ENCODE measurements at regions not wholly inside any gene's neighbourhood (a gene's known extent, or its start where the extent isn't known, plus 50 kb on each side); places are given as distances from the start of the nearest gene placed in this dataset.

DNA sequence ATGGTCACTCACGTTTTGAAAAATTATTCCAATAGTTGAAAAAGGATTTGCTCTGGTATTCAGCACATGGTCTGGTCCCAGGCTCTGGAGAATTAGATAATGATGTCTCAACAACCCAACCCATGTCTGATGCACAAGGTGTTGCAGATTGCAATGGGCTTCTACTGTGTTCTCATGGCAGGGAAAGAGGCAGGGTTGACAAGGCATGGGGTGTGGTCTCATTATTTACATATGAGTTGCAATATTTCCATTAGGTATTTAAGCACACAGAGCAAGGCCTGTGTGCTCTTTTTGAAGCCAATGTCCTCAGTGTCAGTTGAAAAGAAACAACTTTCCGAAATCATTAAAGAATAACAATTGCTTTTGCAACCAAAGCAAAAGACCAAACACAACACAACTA, 381.9 kb upstream of the PBX1 start:
- Mint-ChIP-seq H3K36me3 (no peaks in the 10 kb centered on the region), H3K9me3 (peaks cover 2 to 10% (median 7%) of the 10 kb centered on the region in 3 donors), H3K27me3 (no peaks in the 10 kb centered on the region), H3K27ac (no peak overlapping the region), H3K4me1 (peaks cover 0 to 2% (median 0%) of the 10 kb centered on the region in 3 donors), H3K4me3 (no peak overlapping the region)

DNA sequence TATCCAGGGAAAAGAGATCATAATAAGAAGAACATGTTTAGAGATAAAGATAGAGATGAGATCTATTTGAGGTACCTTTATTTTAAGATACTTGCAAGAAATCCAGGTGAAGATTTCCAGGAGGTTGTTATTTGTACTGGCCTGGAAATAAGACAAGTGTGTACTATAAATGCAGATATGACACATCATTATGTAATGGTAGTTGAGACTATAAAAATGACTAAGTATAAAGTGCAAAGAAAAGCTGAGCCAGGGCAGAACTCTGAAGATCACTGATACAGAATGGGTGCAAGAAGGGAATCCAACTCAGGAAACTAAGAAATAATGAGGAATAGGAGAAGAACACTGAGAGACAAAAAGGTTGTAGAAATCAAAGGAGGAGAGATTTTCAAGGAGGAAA, 378.2 kb upstream of the PBX1 start:
- Mint-ChIP-seq H3K27ac (no peak overlapping the region), H3K4me1 (peaks cover 0 to 2% (median 0%) of the 10 kb centered on the region in 3 donors), H3K36me3 (no peaks in the 10 kb centered on the region), H3K27me3 (no peaks in the 10 kb centered on the region), H3K4me3 (no peak overlapping the region), H3K9me3 (peaks cover 3 to 13% (median 7%) of the 10 kb centered on the region in 3 donors)

DNA sequence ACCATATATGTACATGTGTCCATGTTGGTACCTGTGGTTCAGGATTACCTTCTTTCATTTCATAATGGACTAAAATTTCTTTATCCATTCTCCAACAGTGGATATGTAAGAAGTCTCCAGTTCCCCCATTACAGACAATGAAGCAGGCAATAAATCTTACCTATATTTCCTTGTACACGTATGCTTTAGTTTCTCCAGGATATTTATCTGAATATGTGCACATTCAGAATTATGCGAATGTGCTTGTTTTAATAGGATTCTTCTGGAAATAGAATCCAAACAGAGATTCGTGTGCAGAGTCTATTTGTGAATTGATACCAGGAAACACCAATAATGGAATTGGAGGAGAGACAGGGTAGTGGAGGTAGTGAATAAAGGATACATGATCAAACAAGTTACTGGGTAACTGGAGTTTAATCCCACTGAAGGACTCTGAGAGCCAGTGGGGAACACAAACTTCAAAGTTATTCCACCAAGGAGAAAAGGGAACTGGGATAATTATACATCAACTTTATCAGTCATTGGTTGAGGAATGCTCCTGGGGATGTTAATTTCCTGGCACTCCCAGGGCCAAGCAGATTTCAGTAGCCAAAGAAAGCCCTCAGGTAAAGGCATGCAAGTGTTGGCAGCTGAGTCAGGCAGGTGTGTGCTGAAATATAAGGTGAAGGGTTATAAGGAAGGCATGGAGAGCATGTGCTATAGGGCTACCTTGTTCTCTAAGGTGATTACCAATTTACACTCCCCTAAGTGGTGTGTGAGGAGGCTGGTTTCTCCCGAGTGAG, 374.9 kb upstream of the PBX1 start:
- no peaks in the 10 kb centered on the region for H3K36me3 Mint-ChIP-seq
- no peak overlapping the region for H3K4me3 Mint-ChIP-seq
- H3K4me1 Mint-ChIP-seq: peaks cover 0 to 2% (median 0%) of the 10 kb centered on the region in 3 donors
- H3K9me3 Mint-ChIP-seq: peaks cover 3 to 9% (median 4%) of the 10 kb centered on the region in 3 donors
- peaks cover 3% of the 10 kb centered on the region for H3K27me3 Mint-ChIP-seq
- H3K27ac Mint-ChIP-seq: no peak overlapping the region

DNA sequence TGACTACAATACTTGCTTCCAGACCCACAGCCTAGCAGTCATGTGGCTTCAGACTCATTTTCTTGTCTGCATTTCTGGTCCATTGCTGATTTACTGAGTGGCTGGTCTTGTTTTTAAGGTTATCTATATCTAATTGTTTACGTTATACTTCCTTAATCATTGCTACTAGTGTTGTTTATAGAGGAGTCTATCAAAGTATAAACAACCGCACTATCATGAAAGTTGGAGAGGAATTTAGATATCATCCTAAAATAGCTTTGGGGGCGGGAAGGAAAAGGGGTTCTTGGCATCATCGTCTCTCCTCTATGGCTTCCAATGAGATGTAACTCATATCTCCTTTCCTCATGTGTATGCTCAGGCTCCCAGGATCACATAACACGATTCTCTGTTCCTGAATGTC, 372.1 kb upstream of the PBX1 start:
- Mint-ChIP-seq H3K9me3 (peaks cover 2 to 9% (median 3%) of the 10 kb centered on the region in 3 donors), H3K27me3 (peaks cover 3% of the 10 kb centered on the region), H3K36me3 (no peaks in the 10 kb centered on the region), H3K27ac (no peak overlapping the region), H3K4me1 (peaks cover 0 to 2% (median 0%) of the 10 kb centered on the region in 3 donors), H3K4me3 (no peak overlapping the region)

DNA sequence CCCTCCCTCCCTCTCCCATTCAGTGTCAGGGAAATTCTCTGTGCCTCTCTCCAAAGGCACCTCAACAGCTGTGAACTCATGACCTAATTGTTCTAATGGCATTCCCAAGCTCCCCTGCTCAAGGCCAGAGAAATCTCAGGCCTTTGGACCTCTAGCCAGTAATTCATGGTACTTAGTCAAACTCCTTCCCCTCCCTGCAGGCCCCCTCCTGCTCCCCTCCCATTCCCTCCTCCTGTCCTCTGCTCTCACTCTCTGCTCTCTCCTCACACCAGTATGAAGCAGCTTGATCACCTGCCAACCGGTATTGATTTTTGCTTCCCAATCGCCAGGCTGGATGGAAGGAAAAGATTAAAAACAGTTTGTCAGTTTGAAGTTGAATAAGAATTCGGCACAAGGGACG, 370.5 kb upstream of the PBX1 start:
- H3K36me3 Mint-ChIP-seq: no peaks in the 10 kb centered on the region
- H3K27me3 Mint-ChIP-seq: peaks cover 3% of the 10 kb centered on the region
- no peak overlapping the region for H3K27ac Mint-ChIP-seq

DNA sequence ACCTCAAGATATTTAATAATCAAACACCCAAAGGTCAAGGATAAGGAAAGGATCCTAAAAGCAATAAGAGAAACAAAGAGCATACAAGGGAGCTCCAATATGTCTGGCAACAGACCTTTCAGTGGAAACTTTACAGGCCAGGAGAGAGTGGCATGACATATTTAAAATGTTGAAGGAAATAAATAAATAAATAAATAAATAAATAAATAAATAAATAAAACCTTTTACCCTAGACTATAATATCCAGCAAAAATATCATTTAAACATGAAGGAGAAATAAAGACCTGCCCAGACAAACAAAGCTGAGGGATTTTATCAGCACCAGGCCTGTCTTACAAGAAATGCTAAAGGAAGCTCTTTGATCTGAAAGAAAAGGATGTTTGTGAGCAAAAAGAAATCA, 367.8 kb upstream of the PBX1 start:
- Mint-ChIP-seq H3K27me3 (peaks cover 3% of the 10 kb centered on the region), H3K4me3 (no peak overlapping the region), H3K9me3 (peaks cover 5 to 9% (median 8%) of the 10 kb centered on the region in 3 donors), H3K27ac (no peak overlapping the region), H3K36me3 (no peaks in the 10 kb centered on the region), H3K4me1 (peaks cover 0 to 2% (median 0%) of the 10 kb centered on the region in 3 donors)

More for the DNA sequence above, 370.5 kb upstream of the PBX1 start:
- Mint-ChIP-seq H3K4me1 (peaks cover 0 to 2% (median 0%) of the 10 kb centered on the region in 3 donors), H3K9me3 (peaks cover 2 to 10% (median 7%) of the 10 kb centered on the region in 3 donors), H3K4me3 (no peak overlapping the region)

DNA sequence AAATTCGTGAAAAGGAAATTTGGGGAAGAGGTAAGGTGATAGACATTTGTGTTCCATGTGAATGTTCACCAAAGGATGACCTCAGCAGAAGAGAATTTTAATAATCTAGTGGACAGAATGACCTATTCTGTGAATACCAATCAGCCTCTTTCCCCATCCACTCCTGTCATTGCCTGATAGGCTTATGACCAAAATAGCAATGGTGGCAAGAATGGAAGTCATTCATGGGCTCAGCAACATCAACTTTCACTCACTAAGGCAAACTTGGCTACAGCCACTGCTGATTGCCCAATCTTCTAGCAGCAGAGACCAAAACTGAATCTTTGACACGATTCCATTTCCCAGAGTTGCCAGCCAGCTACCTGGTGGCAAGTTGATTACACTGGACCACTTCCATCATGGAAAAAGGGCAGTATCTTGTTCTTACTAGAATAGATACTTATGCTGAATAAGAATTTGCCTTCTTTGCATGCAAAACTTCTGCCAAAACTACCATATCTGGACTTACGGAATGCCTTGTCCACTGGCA, 348.7 kb upstream of the PBX1 start:
- Mint-ChIP-seq H3K4me1 (no peaks in the 10 kb centered on the region), H3K36me3 (no peaks in the 10 kb centered on the region), H3K9me3 (peaks cover 0 to 2% (median under 1%) of the 10 kb centered on the region in 3 donors), H3K27me3 (no peaks in the 10 kb centered on the region), H3K4me3 (no peak overlapping the region), H3K27ac (no peak overlapping the region)

DNA sequence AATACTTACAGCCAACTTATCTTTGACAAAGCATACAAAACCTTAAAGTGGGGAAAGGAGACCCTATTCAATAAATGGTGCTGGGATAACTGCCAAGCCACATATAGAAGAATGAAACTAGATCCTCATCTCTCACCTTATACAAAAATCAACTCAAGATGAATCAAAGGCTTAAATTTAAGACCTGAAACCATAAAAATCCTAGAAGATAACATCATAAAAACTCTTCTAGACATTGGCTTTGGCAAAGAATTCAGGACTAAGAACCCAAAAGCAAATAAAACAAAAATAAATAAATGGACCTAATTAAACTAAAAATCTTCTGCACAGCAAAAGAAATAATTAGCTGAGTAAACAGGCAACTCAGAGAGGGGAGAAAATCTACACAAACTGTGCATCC, 335.6 kb upstream of the PBX1 start:
- Mint-ChIP-seq H3K36me3 (no peaks in the 10 kb centered on the region), H3K27me3 (no peaks in the 10 kb centered on the region), H3K27ac (no peak overlapping the region), H3K9me3 (peaks cover 2 to 13% (median 7%) of the 10 kb centered on the region in 3 donors), H3K4me3 (no peak overlapping the region), H3K4me1 (no peaks in the 10 kb centered on the region)

DNA sequence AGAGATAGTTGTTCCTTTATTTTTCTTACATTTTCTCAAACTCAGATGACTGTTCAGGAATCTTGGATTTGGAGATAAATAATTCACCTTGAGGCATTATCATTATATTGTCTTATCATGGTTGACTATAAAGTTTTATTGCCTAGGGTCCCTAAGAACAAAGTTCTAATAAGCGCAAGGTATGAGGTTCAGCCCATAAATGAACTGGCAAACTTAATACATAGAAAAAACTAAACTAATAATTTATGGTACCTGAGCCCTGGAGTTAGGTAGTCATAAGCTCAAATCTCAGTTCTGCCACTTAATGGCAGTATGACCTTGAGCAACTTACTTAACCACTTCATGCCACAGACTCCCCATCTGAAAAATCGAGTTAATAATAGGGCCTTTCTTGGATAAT, 334.0 kb upstream of the PBX1 start:
- no peaks in the 10 kb centered on the region for H3K36me3 Mint-ChIP-seq
- H3K4me1 Mint-ChIP-seq: no peaks in the 10 kb centered on the region
- H3K27ac Mint-ChIP-seq: no peak overlapping the region
- no peak overlapping the region for H3K4me3 Mint-ChIP-seq
- peaks cover 2 to 13% (median 7%) of the 10 kb centered on the region in 3 donors for H3K9me3 Mint-ChIP-seq
- no peaks in the 10 kb centered on the region for H3K27me3 Mint-ChIP-seq

DNA sequence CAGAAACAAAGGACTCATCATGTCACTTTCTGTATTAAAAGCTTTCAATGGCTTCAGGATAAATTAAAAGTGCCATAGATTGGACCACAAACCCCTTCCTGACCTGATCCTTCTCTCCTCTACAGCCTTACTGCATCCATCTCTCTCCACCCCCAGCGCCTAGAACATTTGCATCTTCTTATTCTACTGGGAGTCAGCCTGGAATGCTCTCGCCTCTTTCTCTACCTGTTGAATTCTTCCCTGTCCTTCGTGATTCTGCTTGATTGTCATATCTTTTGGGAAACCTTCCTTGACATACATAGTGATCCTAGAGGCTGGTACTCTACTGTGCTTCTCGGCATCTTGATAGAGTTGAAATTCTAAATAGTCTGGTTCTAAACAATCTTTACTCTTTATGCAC, 332.0 kb upstream of the PBX1 start:
- Mint-ChIP-seq H3K27ac (no peak overlapping the region), H3K27me3 (no peaks in the 10 kb centered on the region), H3K4me3 (no peak overlapping the region), H3K36me3 (no peaks in the 10 kb centered on the region), H3K9me3 (peaks cover 2 to 16% (median 7%) of the 10 kb centered on the region in 3 donors), H3K4me1 (no peaks in the 10 kb centered on the region)

DNA sequence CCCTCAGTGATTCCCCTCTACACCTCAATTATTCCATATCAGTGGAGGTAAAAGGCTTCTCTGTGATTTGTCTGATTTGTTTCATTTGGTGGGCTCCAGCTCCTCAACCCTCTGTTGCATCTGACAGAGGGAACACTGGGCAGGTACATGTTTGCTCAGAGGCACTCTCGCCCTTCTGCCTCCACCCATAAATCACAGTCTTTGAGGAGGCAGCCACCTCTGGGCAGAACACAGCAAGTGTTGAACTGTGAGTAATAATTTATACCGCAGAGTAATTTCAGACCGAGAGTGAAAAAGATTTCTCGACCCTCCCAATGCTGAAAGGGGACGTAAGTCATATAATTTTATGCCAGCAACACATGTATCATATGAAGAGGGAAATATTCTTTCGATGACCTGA, 330.1 kb upstream of the PBX1 start:
- Mint-ChIP-seq H3K27me3 (no peaks in the 10 kb centered on the region), H3K27ac (no peak overlapping the region), H3K36me3 (no peaks in the 10 kb centered on the region), H3K9me3 (peaks cover 0 to 16% (median 7%) of the 10 kb centered on the region in 3 donors), H3K4me3 (no peak overlapping the region), H3K4me1 (no peaks in the 10 kb centered on the region)

DNA sequence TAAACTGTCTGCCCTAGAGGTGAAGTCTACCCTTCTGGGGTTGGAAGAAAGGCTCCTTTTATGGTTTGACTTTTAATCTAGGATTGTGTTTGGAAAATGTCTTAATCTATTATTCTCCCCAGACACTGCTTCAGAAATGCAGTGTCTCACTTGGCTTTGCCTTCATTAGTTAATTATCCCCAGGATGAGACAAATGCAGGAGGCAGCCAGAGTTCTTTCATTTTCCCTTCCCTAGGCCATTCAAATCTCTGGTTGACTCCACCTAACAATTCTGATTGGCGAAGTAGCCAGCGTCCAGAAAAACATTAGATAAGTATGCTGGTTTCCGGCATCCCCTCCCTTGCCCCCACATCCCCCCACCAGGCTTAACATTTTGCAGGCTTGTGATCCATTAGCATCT, 325.8 kb upstream of the PBX1 start:
- Mint-ChIP-seq H3K4me3 (no peak overlapping the region), H3K36me3 (no peaks in the 10 kb centered on the region), H3K9me3 (peaks cover 1 to 3% (median 2%) of the 10 kb centered on the region in 3 donors), H3K27me3 (no peaks in the 10 kb centered on the region), H3K27ac (no peak overlapping the region), H3K4me1 (no peaks in the 10 kb centered on the region)

DNA sequence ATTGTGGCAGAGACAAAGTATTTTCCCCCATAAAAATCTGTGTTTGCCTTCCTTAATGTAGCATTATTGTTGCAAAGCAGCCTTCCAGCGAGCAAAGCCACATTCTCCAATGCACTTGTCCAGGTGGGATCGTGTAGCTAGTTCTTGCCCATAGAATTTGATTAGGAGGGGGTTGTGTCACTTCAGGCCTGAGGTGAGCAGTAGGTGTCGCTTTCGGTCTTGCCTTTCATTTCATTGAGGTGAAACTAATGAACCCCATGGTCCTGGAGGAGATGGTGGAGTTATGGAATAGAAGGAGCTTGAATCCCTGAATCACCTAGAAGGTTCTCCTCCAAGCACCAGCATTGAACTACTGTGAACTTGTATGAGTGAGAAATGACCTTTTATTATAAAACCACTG, 318.9 kb upstream of the PBX1 start:
- H3K36me3 Mint-ChIP-seq: no peaks in the 10 kb centered on the region
- peaks cover 0 to 4% (median 2%) of the 10 kb centered on the region in 3 donors for H3K9me3 Mint-ChIP-seq
- peak overlapping the region in 1 of 4 donors; percentile 13 for H3K4me3 Mint-ChIP-seq
- no peaks in the 10 kb centered on the region for H3K4me1 Mint-ChIP-seq
- no peak overlapping the region for H3K27ac Mint-ChIP-seq
- no peaks in the 10 kb centered on the region for H3K27me3 Mint-ChIP-seq

DNA sequence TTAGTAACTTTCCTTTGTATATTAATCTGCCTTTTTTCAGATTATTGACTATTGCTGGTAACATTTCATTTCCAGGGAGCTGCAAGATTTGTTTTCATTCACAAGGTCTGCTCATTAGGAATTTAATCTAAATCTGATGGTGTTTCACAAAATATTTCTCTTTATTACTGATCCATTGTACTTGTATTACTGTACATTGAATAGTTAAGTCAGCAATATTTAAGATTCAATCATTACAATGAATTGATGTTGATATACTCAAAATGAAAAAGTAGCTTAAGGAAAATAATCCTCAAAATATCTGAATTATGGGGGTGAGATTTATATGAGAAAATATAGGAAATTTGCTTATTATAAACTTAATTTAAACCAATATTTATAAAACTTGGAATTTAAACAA, 308.6 kb upstream of the PBX1 start:
- no peaks in the 10 kb centered on the region for H3K27me3 Mint-ChIP-seq
- H3K27ac Mint-ChIP-seq: no peak overlapping the region
- H3K9me3 Mint-ChIP-seq: peaks cover 4 to 33% (median 11%) of the 10 kb centered on the region in 3 donors
- no peaks in the 10 kb centered on the region for H3K4me1 Mint-ChIP-seq
- no peaks in the 10 kb centered on the region for H3K36me3 Mint-ChIP-seq
- no peak overlapping the region for H3K4me3 Mint-ChIP-seq

DNA sequence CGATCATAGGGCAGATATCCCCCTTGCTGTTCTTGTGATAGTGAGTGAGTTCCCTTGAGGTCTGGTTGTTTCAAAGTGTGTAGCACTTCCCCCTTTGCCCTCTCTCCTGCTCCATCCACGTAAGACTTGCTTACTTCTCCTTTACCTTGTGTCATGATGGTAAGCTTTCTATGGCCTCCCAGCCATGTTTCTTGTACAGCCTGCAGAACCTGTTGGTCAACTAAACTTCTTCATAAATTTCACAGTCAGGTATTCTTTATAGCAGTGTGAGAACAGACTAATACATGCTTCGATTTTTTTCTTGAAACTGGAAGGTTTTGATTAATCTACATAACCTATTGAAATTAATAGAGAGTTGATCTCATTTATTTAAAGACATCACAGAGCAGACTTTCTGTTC, 302.5 kb upstream of the PBX1 start:
- Mint-ChIP-seq H3K36me3 (no peaks in the 10 kb centered on the region), H3K4me1 (no peaks in the 10 kb centered on the region), H3K4me3 (no peak overlapping the region), H3K27me3 (no peaks in the 10 kb centered on the region), H3K9me3 (peaks cover 6 to 24% (median 7%) of the 10 kb centered on the region in 3 donors), H3K27ac (no peak overlapping the region)

DNA sequence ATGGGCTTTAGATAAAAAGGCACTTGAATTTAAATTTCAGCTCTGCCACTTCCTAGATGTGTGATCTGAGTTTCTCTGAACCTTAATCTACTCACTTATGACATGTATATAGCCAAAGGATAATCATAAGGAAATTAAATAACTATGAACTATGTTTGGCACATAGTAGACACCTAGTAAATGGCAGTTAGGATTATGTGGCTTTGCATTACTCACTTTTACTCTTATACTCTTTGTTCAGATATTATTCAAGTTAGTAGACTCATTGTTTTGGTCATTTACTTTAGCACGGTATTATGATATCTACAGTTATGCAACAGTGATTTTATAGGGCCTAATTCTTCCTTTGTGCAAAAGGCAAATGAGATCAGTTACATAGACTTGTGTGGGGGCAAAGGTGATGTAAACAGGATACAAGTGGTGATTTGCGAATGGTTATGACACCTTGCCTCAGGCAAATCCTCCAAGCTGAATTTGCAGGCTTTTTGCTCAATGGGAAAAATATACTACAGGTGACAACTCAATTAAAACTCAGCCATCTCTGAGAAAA, 297.2 kb upstream of the PBX1 start:
- Mint-ChIP-seq H3K36me3 (no peaks in the 10 kb centered on the region), H3K4me1 (no peaks in the 10 kb centered on the region), H3K4me3 (no peak overlapping the region), H3K27ac (no peak overlapping the region), H3K27me3 (no peaks in the 10 kb centered on the region), H3K9me3 (peaks cover 0 to 8% (median 2%) of the 10 kb centered on the region in 3 donors)
